GM23338 (cell line): ENCODE measurements at regions not wholly inside any gene's neighbourhood (a gene's known extent, or its start where the extent isn't known, plus 50 kb on each side); places are given as distances from the start of the nearest gene placed in this dataset.

Experiments
- ATAC-seq: fragments of 200-7000 bp; cut with Tn5 transposase; 3 replicates; pipeline ENCODE4 v1.9.1; 2020
- DNase-seq: peaks from one replicate; pipeline ENCODE4 v3.0.0-alpha.2; 2015; ENCODE audit warnings: low spot score
- H2AFZ ChIP-seq: fragments of 200-600 bp; sonication (generic); 2 replicates; pipeline ENCODE4 v1.8.0; 2016; ENCODE audit warnings: antibody characterized with exemption, mild to moderate bottlenecking, moderate library complexity
- H3F3A ChIP-seq: fragments of 200-600 bp; sonication (generic); replicated peaks from 2 replicates; pipeline ENCODE4 v1.8.0; 2017; ENCODE audit warnings: antibody characterized with exemption, mixed run types, low read depth
- H3K27ac ChIP-seq: fragments of 200-600 bp; sonication (generic); 2 replicates; pipeline ENCODE4 v1.6.1; 2016; ENCODE audit warnings: low read depth
- H3K27me3 ChIP-seq: fragments of 200-600 bp; sonication (generic); 2 replicates; pipeline ENCODE4 v1.8.0; 2016; ENCODE audit warnings: mild to moderate bottlenecking, mixed run types, moderate library complexity; ENCODE audit not compliant: insufficient read depth
- H3K36me3 ChIP-seq: fragments of 200-600 bp; sonication (generic); 2 replicates; pipeline ENCODE4 v1.8.0; 2016; ENCODE audit warnings: mild to moderate bottlenecking; ENCODE audit not compliant: insufficient read depth
- H3K4me1 ChIP-seq: fragments of 200-600 bp; sonication (generic); 2 replicates; pipeline ENCODE4 v1.8.0; 2016; ENCODE audit warnings: mild to moderate bottlenecking, moderate library complexity; ENCODE audit not compliant: insufficient read depth
- H3K4me2 ChIP-seq: fragments of 200-600 bp; sonication (generic); 2 replicates; pipeline ENCODE4 v1.7.1; 2017; ENCODE audit warnings: mixed run types
- H3K4me3 ChIP-seq: fragments of 200-600 bp; sonication (generic); 2 replicates; pipeline ENCODE4 v1.6.1; 2016; ENCODE audit warnings: mixed run types
- H3K79me2 ChIP-seq: fragments of 200-600 bp; sonication (generic); replicated peaks from 2 replicates; pipeline ENCODE4 v1.8.0; 2017; ENCODE audit warnings: mild to moderate bottlenecking; ENCODE audit not compliant: insufficient read depth
- H3K9me2 ChIP-seq: fragments of 200-600 bp; sonication (generic); 2 replicates; pipeline ENCODE4 v1.8.0; 2017; ENCODE audit not compliant: insufficient read depth
- H4K20me1 ChIP-seq: fragments of 200-600 bp; sonication (generic); replicated peaks from 2 replicates; pipeline ENCODE4 v1.8.0; 2017; ENCODE audit warnings: mild to moderate bottlenecking; ENCODE audit not compliant: insufficient read depth
- H3K27ac Mint-ChIP-seq: 2 replicates; pipeline ENCODE4 v1.8.0; 2020; ENCODE audit warnings: inconsistent platforms, mild to moderate bottlenecking, moderate library complexity, mixed read lengths
- H3K27me3 Mint-ChIP-seq: 3 replicates; pipeline ENCODE4 v1.8.0; 2022; ENCODE audit warnings: low read depth, mild to moderate bottlenecking, moderate library complexity, mixed read lengths, inconsistent platforms; ENCODE audit not compliant: insufficient read depth, poor library complexity
- H3K36me3 Mint-ChIP-seq: 3 replicates; pipeline ENCODE4 v1.8.0; 2021; ENCODE audit warnings: low read depth, mild to moderate bottlenecking, inconsistent platforms, moderate library complexity, mixed read lengths
- H3K4me1 Mint-ChIP-seq: 3 replicates; pipeline ENCODE4 v1.8.0; 2020; ENCODE audit warnings: mild to moderate bottlenecking, inconsistent platforms, mixed read lengths
- H3K4me3 Mint-ChIP-seq: 3 replicates; pipeline ENCODE4 v1.8.0; 2021; ENCODE audit warnings: moderate library complexity, mild to moderate bottlenecking, inconsistent platforms, mixed read lengths
- H3K9me3 Mint-ChIP-seq: 3 replicates; pipeline ENCODE4 v1.8.0; 2020; ENCODE audit warnings: moderate library complexity, mild to moderate bottlenecking, inconsistent platforms, mixed read lengths
- NANOG ChIP-seq: IDR thresholded peaks from 2 replicates; pipeline ENCODE4 v1.6.1; 2016; ENCODE audit warnings: antibody characterized with exemption, borderline replicate concordance
- STAT1 ChIP-seq: IDR thresholded peaks from one replicate; pipeline ENCODE4 v1.6.1; 2016; ENCODE audit warnings: antibody characterized with exemption; ENCODE audit not compliant: unreplicated experiment
- ZNF114 ChIP-seq: fragments of 250-450 bp; sonication (Bioruptor Pico); IDR thresholded peaks from 2 replicates; pipeline ENCODE4 v1.5.0; 2020; ENCODE audit warnings: mild to moderate bottlenecking, moderate library complexity
- ZNF331 ChIP-seq: fragments of 250-450 bp; sonication (Bioruptor Pico); IDR thresholded peaks from 2 replicates; pipeline ENCODE4 v1.5.0; 2020; ENCODE audit warnings: low read depth, mild to moderate bottlenecking, moderate library complexity
- ZNF462 ChIP-seq: fragments of 250-450 bp; sonication (Bioruptor Pico); IDR thresholded peaks from 2 replicates; pipeline ENCODE4 v1.5.0; 2020; ENCODE audit warnings: mild to moderate bottlenecking, moderate library complexity

GRCh38 chr2:240355962-240356361, 79.5 kb upstream of the GPC1 start (continued):
- no peak for TF ChIP-seq ZNF462

- no peak overlapping the region for H3K4me3 ChIP-seq
- no peaks in the 10 kb centered on the region for H3K9me2 ChIP-seq
- H3K27ac ChIP-seq: no peak overlapping the region
- peaks cover 19% of the 10 kb centered on the region for H3K9me3 Mint-ChIP-seq
- H3K4me2 ChIP-seq: no peak overlapping the region
- TF ChIP-seq NANOG (no peak), ZNF114 (no peak), ZNF331 (CRISPR knock-in tag) (no peak), STAT1 (no peak), ZNF462 (no peak)
- ATAC-seq: no peak
- H3K4me1 Mint-ChIP-seq: no peaks in the 10 kb centered on the region
- no peaks in the 10 kb centered on the region for H3F3A ChIP-seq
- no peaks in the 10 kb centered on the region for H3K79me2 ChIP-seq
- no peaks in the 10 kb centered on the region for H4K20me1 ChIP-seq
- H3K27ac Mint-ChIP-seq: 0 out of 2 replicates have a peak overlapping the region, but pooled peaks have one; percentile 40
- peaks cover 8% of the 10 kb centered on the region; the same call in 2 of the 3 replicates for H3K36me3 Mint-ChIP-seq
- H3K4me3 Mint-ChIP-seq: no peak overlapping the region
- no peaks in the 10 kb centered on the region for H3K36me3 ChIP-seq
- no peak for DNase-seq
- no peak overlapping the region for H2AFZ ChIP-seq
- no peaks in the 10 kb centered on the region for H3K4me1 ChIP-seq
- no peaks in the 10 kb centered on the region for H3K27me3 ChIP-seq
- peaks cover 10% of the 10 kb centered on the region for H3K27me3 Mint-ChIP-seq
These were observed 78.5 kb upstream of the GPC1 start for GRCh38 chr2:240356700-240357640.
